GM12878 (cell line): ENCODE measurements at regions not wholly inside any gene's neighbourhood (a gene's known extent, or its start where the extent isn't known, plus 50 kb on each side); places are given as distances from the start of the nearest gene placed in this dataset.

Experiments used
- ASH2L ChIP-seq: fragments of 300-600, 200-600 bp; sonication (generic); IDR thresholded peaks from 2 replicates; pipeline ENCODE4 v1.6.1; 2017; ENCODE audit warnings: low read depth, mild to moderate bottlenecking, borderline replicate concordance
- ATF2 ChIP-seq: IDR thresholded peaks from 2 replicates; pipeline ENCODE4 v1.6.1; 2012; ENCODE audit warnings: low read length, inconsistent platforms
- ATF7 ChIP-seq: fragments of 450-650 bp; IDR thresholded peaks from 2 replicates; pipeline ENCODE4 v1.6.1; 2016; ENCODE audit warnings: low read depth, mild to moderate bottlenecking
- FOXK2 ChIP-seq: fragments of 450-650 bp; IDR thresholded peaks from 2 replicates; pipeline ENCODE4 v1.6.1; 2017; ENCODE audit warnings: mild to moderate bottlenecking, moderate library complexity
- HDAC2 ChIP-seq: fragments of 200-600 bp; sonication (generic); IDR thresholded peaks from 2 replicates; pipeline ENCODE4 v1.6.1; 2017
- IKZF1 ChIP-seq: fragments of 450-650 bp; conservative IDR thresholded peaks from 2 replicates; pipeline ENCODE4 v1.6.1; 2017; ENCODE audit warnings: antibody characterized with exemption, mild to moderate bottlenecking
- MEF2B ChIP-seq: fragments of 450-650 bp; IDR thresholded peaks from 2 replicates; pipeline ENCODE4 v1.6.1; 2018; ENCODE audit warnings: mild to moderate bottlenecking, moderate library complexity; ENCODE audit not compliant: partially characterized antibody, poor library complexity, severe bottlenecking
- NFXL1 ChIP-seq: fragments of 450-650 bp; IDR thresholded peaks from 2 replicates; pipeline ENCODE4 v1.6.1; 2017; ENCODE audit warnings: antibody characterized with exemption, mild to moderate bottlenecking, borderline replicate concordance
- POU2F2 ChIP-seq: IDR thresholded peaks from 3 replicates; pipeline ENCODE4 v1.6.1; 2011; ENCODE audit warnings: low read depth, mild to moderate bottlenecking, low read length, borderline replicate concordance
- RFX5 ChIP-seq: IDR thresholded peaks from 2 replicates; pipeline ENCODE4 v1.6.1; 2011; ENCODE audit warnings: low read depth, low read length, improper control_type of control experiment
- SIX5 ChIP-seq: IDR thresholded peaks from 2 replicates; pipeline ENCODE4 v1.6.1; 2011; ENCODE audit warnings: mild to moderate bottlenecking, low read depth, low read length, moderate library complexity; ENCODE audit not compliant: severe bottlenecking
- SMARCA5 ChIP-seq: fragments of 450-650 bp; IDR thresholded peaks from 2 replicates; pipeline ENCODE4 v1.6.1; 2017; ENCODE audit warnings: mild to moderate bottlenecking
- SP1 ChIP-seq: IDR thresholded peaks from one replicate; pipeline ENCODE4 v1.6.1; 2011; ENCODE audit warnings: low read depth, low read length
- SPI1 ChIP-seq: IDR thresholded peaks from 2 replicates; pipeline ENCODE4 v1.6.1; 2011; ENCODE audit warnings: low read depth, mild to moderate bottlenecking, low read length, moderate library complexity, borderline replicate concordance; ENCODE audit not compliant: insufficient read depth
- USF2 ChIP-seq: IDR thresholded peaks from 2 replicates; pipeline ENCODE4 v1.6.1; 2011; ENCODE audit warnings: low read depth, low read length, improper control_type of control experiment, borderline replicate concordance
- ZBTB40 ChIP-seq: fragments of 450-650 bp; IDR thresholded peaks from 2 replicates; pipeline ENCODE4 v1.6.1; 2016; ENCODE audit warnings: mild to moderate bottlenecking, moderate library complexity, borderline replicate concordance
- ZNF274 ChIP-seq: IDR thresholded peaks from one replicate; pipeline ENCODE4 v1.8.0; 2011; ENCODE audit not compliant: insufficient read length, insufficient read depth
- TF ChIP-seq, protein P1 (sequence below): fragments of 450-650 bp; formaldehyde crosslinking; IDR thresholded peaks from 2 replicates; pipeline ENCODE4 v1.5.0; 2022; ENCODE audit warnings: mild to moderate bottlenecking, missing genetic modification characterization
- TF ChIP-seq, protein P2 (sequence below): fragments of 450-650 bp; IDR thresholded peaks from 2 replicates; pipeline ENCODE4 v1.6.1; 2016; ENCODE audit warnings: mild to moderate bottlenecking

- TF ChIP-seq, protein P1, sequence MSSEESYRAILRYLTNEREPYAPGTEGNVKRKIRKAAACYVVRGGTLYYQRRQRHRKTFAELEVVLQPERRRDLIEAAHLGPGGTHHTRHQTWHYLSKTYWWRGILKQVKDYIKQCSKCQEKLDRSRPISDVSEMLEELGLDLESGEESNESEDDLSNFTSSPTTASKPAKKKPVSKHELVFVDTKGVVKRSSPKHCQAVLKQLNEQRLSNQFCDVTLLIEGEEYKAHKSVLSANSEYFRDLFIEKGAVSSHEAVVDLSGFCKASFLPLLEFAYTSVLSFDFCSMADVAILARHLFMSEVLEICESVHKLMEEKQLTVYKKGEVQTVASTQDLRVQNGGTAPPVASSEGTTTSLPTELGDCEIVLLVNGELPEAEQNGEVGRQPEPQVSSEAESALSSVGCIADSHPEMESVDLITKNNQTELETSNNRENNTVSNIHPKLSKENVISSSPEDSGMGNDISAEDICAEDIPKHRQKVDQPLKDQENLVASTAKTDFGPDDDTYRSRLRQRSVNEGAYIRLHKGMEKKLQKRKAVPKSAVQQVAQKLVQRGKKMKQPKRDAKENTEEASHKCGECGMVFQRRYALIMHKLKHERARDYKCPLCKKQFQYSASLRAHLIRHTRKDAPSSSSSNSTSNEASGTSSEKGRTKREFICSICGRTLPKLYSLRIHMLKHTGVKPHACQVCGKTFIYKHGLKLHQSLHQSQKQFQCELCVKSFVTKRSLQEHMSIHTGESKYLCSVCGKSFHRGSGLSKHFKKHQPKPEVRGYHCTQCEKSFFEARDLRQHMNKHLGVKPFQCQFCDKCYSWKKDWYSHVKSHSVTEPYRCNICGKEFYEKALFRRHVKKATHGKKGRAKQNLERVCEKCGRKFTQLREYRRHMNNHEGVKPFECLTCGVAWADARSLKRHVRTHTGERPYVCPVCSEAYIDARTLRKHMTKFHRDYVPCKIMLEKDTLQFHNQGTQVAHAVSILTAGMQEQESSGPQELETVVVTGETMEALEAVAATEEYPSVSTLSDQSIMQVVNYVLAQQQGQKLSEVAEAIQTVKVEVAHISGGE: no peak
- TF ChIP-seq, protein P2, sequence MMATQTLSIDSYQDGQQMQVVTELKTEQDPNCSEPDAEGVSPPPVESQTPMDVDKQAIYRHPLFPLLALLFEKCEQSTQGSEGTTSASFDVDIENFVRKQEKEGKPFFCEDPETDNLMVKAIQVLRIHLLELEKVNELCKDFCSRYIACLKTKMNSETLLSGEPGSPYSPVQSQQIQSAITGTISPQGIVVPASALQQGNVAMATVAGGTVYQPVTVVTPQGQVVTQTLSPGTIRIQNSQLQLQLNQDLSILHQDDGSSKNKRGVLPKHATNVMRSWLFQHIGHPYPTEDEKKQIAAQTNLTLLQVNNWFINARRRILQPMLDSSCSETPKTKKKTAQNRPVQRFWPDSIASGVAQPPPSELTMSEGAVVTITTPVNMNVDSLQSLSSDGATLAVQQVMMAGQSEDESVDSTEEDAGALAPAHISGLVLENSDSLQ: peak; percentile 88
- TF ChIP-seq ASH2L: no peak; the same call in 1 of the 2 replicates
- no peak for TF ChIP-seq USF2
- peak; percentile 53; the same call in 1 of the 2 replicates for TF ChIP-seq ZBTB40
- TF ChIP-seq ATF2: peak; percentile 72; the same call in 1 of the 2 replicates
- peak; percentile 31 for TF ChIP-seq MEF2B
- no peak; the same call in 1 of the 2 replicates for TF ChIP-seq FOXK2
- TF ChIP-seq IKZF1: peak; percentile 72
- TF ChIP-seq ATF7: peak; percentile 76
- TF ChIP-seq POU2F2: 0 out of 3 replicates have a peak, but pooled peaks have one; percentile 64
- TF ChIP-seq NFXL1: no peak
- TF ChIP-seq SMARCA5: peak; percentile 59; the same call in 1 of the 2 replicates
- TF ChIP-seq ZNF274: no peak
- TF ChIP-seq SP1: peak; percentile 48
- no peak for TF ChIP-seq RFX5
- TF ChIP-seq HDAC2: no peak
- TF ChIP-seq SIX5: no peak
- no peak for TF ChIP-seq SPI1
Measured at GRCh38 chr7:131231381-131232220, 96.1 kb upstream of the MKLN1 start (continued).
